T-helper 17 cell (primary cell): ENCODE measurements at regions not wholly inside any gene's neighbourhood (a gene's known extent, or its start where the extent isn't known, plus 50 kb on each side); places are given as distances from the start of the nearest gene placed in this dataset.

Source experiments
- ATAC-seq: fragments of 150-1000 bp; cut with Tn5 transposase; 2 replicates; pipeline ENCODE4 v1.10.0; 2021; ENCODE audit warnings: mild to moderate bottlenecking, moderate library complexity
- DNase-seq, 3 donors: peaks; one replicate each; pipeline versions ENCODE4 v3.0.0 to v3.0.0-alpha.2; 2020 to 2021
- H3K9me3 ChIP-seq: one replicate; pipeline ENCODE4 v1.7.0; 2013; ENCODE audit warnings: low read length, mild to moderate bottlenecking; ENCODE audit not compliant: control insufficient read depth, poor library complexity, severe bottlenecking
- H3K27ac Mint-ChIP-seq: one replicate; pipeline ENCODE4 v1.8.0; 2022; ENCODE audit warnings: mild to moderate bottlenecking, moderate library complexity, mixed read lengths
- H3K27me3 Mint-ChIP-seq: one replicate; pipeline ENCODE4 v1.8.0; 2022; ENCODE audit warnings: mixed read lengths
- H3K36me3 Mint-ChIP-seq: one replicate; pipeline ENCODE4 v1.8.0; 2022; ENCODE audit warnings: low read depth, mixed read lengths
- H3K4me1 Mint-ChIP-seq: one replicate; pipeline ENCODE4 v1.8.0; 2022; ENCODE audit warnings: mild to moderate bottlenecking, mixed read lengths
- H3K4me3 Mint-ChIP-seq: one replicate; pipeline ENCODE4 v1.8.0; 2022; ENCODE audit warnings: mild to moderate bottlenecking, moderate library complexity, mixed read lengths

DNA sequence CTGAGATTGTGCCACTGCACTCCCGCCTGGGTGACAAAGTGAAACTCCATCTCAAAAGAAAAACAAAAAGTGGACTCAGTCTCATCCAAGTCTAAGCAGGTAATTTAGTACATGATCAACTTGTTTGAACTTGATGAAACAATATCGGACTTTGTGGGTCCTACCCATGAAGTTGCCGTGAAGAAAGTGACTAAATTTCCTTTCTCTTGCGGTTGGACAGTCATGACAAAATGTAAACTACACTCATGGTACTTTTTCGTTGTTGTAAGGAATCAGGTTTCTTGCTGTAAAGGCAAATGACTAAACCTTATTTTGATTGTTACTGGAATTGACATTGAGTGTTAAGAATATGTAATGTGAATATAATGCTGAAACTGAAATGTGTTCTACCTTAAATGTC lies 164.5 kb upstream of the PLET1 start:
- Mint-ChIP-seq H3K27me3 (peaks cover 9% of the 10 kb centered on the region), H3K36me3 (no peaks in the 10 kb centered on the region), H3K4me3 (no peak overlapping the region), H3K27ac (no peak overlapping the region), H3K4me1 (no peaks in the 10 kb centered on the region)
- no peak for DNase-seq
- no peak for ATAC-seq
- no peaks in the 10 kb centered on the region for H3K9me3 ChIP-seq

DNA sequence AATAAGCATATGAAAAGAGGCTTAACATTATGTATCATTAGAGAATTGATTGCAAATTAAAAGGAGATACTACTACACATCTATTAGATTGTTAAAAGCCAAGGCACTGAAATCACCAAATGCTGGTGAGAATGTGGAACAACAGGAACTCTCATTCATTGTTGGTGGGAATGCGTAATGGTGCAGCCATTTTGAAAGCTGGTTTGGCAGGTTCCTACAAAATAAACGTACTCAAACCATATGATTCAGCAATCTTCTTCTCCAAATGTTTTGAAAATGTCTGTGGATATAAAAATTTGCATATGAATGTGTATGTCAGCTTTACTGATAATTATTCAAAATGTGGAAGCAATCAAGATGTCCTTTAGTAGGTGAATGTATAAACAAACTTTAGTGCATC lies 176.4 kb upstream of the PLET1 start:
- no peak for DNase-seq
- no peaks in the 10 kb centered on the region for H3K36me3 Mint-ChIP-seq
- no peaks in the 10 kb centered on the region for H3K9me3 ChIP-seq
- no peak for ATAC-seq
- H3K27ac Mint-ChIP-seq = no peak overlapping the region
- H3K4me3 Mint-ChIP-seq = no peak overlapping the region
- H3K4me1 Mint-ChIP-seq = no peaks in the 10 kb centered on the region
- H3K27me3 Mint-ChIP-seq = no peaks in the 10 kb centered on the region

DNA sequence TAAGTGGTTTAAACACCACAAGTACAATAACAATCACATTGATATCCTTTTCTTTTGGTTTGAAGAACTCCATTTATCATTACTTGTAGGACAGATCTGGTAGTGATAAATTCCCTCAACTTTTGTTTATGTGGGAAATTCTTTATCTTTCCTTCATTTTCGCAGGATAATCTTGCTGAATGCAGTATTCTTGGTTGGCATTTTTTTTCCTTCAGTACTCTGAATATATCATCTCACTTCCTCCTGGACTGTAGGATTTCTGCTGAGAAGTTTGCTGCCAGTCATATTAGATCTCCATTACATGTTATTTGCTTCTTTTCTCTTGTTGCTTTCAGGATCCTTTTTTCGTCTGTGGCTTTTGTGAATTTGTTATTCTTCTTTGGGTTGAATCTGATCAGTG lies 179.0 kb upstream of the PLET1 start:
- H3K27me3 Mint-ChIP-seq = no peaks in the 10 kb centered on the region
- H3K36me3 Mint-ChIP-seq = no peaks in the 10 kb centered on the region
- H3K4me1 Mint-ChIP-seq = no peaks in the 10 kb centered on the region
- DNase-seq (no peak), ATAC-seq (no peak)
- peaks cover 3% of the 10 kb centered on the region for H3K9me3 ChIP-seq
- H3K4me3 Mint-ChIP-seq = no peak overlapping the region
- no peak overlapping the region for H3K27ac Mint-ChIP-seq

DNA sequence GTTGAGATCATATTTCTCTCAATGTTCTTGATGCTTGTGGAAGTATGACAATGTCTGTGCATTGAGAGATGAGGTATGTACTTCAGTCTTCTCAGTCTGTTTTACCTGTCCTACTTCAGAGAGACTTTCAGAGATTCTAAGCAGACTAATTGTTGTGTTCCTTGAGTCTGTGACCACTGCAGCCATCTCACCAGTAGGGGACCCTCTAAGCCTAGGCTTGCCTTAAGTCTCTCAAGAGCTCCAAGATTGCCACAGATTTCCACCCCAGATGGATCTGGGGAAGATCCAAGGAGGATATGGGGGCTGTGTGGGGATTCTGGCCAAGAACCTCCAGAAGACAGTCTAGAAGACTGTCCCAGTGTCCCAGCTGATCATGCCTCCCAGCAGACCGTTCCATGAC lies 179.9 kb upstream of the PLET1 start:
- H3K36me3 Mint-ChIP-seq = no peaks in the 10 kb centered on the region
- ATAC-seq (no peak), DNase-seq (no peak)
- H3K27me3 Mint-ChIP-seq = no peaks in the 10 kb centered on the region
- no peak overlapping the region for H3K27ac Mint-ChIP-seq
- peaks cover 3% of the 10 kb centered on the region for H3K9me3 ChIP-seq
- H3K4me1 Mint-ChIP-seq = no peaks in the 10 kb centered on the region
- H3K4me3 Mint-ChIP-seq = no peak overlapping the region

DNA sequence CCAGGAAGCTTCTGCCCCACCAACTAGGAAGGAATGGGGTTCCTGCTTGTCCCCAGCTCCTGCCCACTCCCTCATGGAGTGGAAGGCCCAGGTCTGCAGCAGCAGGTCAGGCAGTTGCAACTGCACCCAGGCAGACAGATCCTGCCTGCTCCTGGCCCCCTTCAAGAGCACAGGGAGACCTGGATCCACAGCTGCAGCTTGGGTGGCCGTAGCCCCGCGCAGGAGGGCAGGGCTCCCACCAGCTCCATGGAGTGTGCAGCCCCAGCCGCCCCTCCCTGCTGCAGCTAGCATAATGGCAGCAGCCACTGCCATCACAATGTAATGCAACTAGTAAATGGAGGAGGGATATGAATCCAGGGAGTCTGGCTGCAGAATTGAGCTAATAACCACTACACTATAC lies 187.5 kb upstream of the PLET1 start:
- H3K4me1 Mint-ChIP-seq = no peaks in the 10 kb centered on the region
- peaks cover 2% of the 10 kb centered on the region for H3K36me3 Mint-ChIP-seq
- peaks cover 10% of the 10 kb centered on the region for H3K27me3 Mint-ChIP-seq
- DNase-seq = no peak
- H3K27ac Mint-ChIP-seq = no peak overlapping the region
- no peak for ATAC-seq
- peaks cover 3% of the 10 kb centered on the region for H3K9me3 ChIP-seq
- H3K4me3 Mint-ChIP-seq = no peak overlapping the region

DNA sequence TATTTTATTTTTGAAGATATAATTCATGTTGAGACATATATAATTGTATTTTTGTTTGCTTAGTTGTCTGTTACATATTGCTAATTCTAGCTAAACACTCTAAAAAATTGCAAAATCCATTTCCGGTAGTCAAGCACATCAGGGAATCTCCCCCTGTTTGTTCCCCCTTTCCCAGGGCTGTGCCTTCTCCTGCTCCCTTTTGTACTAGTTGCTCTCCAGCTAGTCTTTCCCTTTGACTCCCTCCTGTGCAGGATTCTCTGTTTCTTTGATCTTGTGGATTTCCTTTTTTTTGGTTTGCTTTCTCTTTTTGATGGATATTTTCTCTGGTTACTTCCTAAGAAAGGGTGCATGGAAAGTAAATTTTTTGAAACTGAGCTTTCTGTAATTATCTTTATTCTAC lies 188.1 kb upstream of the PLET1 start:
- Mint-ChIP-seq H3K4me1 (no peaks in the 10 kb centered on the region), H3K27ac (no peak overlapping the region), H3K4me3 (no peak overlapping the region), H3K36me3 (peaks cover 2% of the 10 kb centered on the region), H3K27me3 (peaks cover 10% of the 10 kb centered on the region)
- ATAC-seq = no peak
- peaks cover 3% of the 10 kb centered on the region for H3K9me3 ChIP-seq
- no peak for DNase-seq

DNA sequence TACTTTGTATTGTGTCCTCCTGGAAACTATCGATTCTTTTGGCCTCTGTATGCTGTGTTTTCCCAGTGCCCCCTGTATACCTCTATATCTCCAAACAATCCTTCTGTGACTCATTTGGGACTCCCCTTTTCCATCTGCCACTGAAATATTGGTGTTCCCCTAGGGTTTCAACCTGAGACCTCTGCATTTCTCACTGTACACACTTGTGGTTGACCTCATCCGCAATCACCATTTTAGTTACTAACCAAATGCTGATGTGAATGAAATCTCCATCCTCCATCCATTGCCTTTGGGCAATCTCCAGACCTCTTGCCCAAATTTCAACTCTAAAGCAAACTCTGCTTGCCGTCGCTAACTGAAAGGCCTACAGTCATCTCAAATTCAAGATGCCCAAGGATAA lies 190.6 kb upstream of the PLET1 start:
- peaks cover 6% of the 10 kb centered on the region for H3K4me1 Mint-ChIP-seq
- ATAC-seq (no peak), DNase-seq (no peak)
- peaks cover 10% of the 10 kb centered on the region for H3K27me3 Mint-ChIP-seq
- no peak overlapping the region for H3K4me3 Mint-ChIP-seq
- no peak overlapping the region for H3K27ac Mint-ChIP-seq
- H3K36me3 Mint-ChIP-seq = peaks cover 2% of the 10 kb centered on the region
- no peaks in the 10 kb centered on the region for H3K9me3 ChIP-seq

DNA sequence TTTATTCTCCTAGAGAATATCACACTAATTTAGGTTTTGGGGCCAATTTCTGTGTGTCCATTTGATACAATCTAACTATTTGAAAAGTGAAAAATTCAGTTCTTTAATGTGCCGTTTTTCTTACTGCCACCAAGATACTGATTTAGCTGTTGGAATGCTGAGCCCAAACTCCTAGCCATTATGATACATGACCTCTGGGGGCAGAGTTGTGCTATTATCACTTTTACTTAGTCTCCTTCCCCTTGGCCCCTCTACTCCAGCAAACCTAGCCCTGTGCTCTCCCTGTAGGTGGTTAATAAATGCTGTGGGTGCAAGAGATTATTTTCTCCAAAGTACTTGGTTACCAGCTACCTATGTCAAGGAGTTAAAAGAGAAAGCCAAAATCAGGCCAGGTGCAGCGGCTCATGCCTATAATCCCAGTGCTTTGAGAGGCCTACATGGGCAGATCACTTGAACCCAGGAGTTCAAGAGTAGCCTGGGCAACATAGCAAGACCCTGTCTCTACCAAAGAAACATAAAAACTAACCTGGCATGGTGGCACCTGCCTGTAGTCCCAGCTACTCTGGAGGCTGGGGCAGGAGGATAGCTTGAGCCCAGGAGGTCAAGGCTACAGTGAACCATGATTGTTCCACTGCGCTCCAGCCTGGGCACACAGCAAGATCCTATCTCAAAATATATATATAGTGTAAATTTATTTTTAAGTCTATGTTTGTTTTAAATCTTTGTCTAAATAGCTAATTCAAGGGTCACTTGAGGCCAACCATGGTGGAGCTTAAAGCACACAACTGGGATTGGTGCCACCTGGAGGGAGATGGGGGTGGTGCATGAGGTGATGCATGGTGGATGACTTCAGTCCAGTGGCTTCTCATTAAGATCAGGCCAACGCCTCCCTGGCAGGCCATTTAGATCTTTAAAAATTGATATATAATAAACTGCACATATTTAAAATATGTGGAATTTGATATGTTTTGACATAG lies 193.2 kb upstream of the PLET1 start:
- H3K36me3 Mint-ChIP-seq = peaks cover 2% of the 10 kb centered on the region
- H3K4me3 Mint-ChIP-seq = no peak overlapping the region
- H3K27ac Mint-ChIP-seq = no peak overlapping the region
- H3K4me1 Mint-ChIP-seq = peaks cover 6% of the 10 kb centered on the region
- ATAC-seq (peak; percentile 72), DNase-seq (peak in 2 of 3 donors; percentile 18 to 22)
- H3K9me3 ChIP-seq = no peaks in the 10 kb centered on the region
- H3K27me3 Mint-ChIP-seq = peaks cover 10% of the 10 kb centered on the region

DNA sequence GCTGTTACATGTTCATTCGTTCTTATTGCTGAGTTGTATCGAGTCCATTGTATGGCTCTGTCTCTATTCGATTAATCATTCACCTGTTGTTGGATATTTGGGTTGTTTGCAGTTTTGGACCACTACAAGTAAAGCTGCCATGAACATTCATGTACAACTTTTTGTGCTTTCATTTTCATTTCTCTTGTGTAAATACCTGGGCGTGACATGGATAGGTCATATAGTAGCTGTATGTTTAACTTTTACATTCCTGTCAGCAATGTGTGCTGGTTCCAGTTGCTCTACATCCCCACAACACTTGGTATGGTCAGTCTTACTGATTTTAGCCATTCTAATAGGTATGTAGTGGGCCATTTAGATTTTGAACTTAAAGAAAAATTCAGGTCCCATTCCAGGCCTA lies 194.2 kb upstream of the PLET1 start:
- DNase-seq = no peak
- ATAC-seq = no peak
- H3K36me3 Mint-ChIP-seq = no peaks in the 10 kb centered on the region
- H3K27me3 Mint-ChIP-seq = peaks cover 8% of the 10 kb centered on the region
- H3K27ac Mint-ChIP-seq = no peak overlapping the region
- H3K4me1 Mint-ChIP-seq = peaks cover 10% of the 10 kb centered on the region
- H3K9me3 ChIP-seq = no peaks in the 10 kb centered on the region
- no peak overlapping the region for H3K4me3 Mint-ChIP-seq

DNA sequence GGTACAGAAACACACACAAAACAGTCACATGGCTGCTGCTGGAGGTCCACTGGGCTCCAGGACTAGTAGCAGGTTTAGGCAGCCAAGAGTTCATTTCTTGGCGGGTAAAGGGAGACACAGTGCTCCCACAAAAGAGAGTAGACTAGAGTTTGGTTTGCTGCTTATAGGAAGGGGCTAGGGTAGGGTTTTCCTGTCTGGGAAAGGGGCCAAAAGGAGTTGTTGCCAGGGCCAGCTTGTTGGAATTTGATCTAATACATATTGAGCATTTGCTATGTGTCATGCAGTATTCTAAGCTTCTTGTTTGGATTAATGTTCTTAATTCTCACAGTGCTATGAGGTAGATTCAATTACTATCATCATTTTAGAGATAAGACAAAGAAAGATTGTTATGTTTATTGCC lies 195.1 kb upstream of the PLET1 start:
- H3K27me3 Mint-ChIP-seq = peaks cover 6% of the 10 kb centered on the region
- no peak for DNase-seq
- H3K9me3 ChIP-seq = no peaks in the 10 kb centered on the region
- H3K36me3 Mint-ChIP-seq = no peaks in the 10 kb centered on the region
- peaks cover 10% of the 10 kb centered on the region for H3K4me1 Mint-ChIP-seq
- no peak overlapping the region for H3K4me3 Mint-ChIP-seq
- H3K27ac Mint-ChIP-seq = no peak overlapping the region
- ATAC-seq = no peak

DNA sequence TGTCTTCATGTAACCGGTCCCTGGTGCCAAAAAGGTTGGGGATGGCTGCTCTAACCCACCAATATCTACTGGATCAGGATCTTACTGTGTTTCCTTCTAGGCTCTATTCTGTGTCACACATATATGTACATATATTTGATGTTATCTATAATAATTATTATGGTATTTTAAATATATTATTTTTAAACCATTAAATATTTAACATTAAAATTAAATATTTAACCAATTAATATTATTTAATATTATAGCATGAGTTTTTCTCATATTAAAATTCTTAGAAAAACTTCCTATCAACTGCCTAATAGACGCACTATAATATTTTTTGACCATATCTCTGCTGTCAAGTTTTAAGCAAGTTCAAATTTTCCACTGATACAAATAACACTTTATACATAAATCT lies 196.9 kb upstream of the PLET1 start:
- H3K4me1 Mint-ChIP-seq = peaks cover 10% of the 10 kb centered on the region
- H3K36me3 Mint-ChIP-seq = no peaks in the 10 kb centered on the region
- H3K9me3 ChIP-seq = no peaks in the 10 kb centered on the region
- ATAC-seq (no peak), DNase-seq (no peak)
- H3K27ac Mint-ChIP-seq = no peak overlapping the region
- H3K27me3 Mint-ChIP-seq = no peaks in the 10 kb centered on the region
- no peak overlapping the region for H3K4me3 Mint-ChIP-seq

DNA sequence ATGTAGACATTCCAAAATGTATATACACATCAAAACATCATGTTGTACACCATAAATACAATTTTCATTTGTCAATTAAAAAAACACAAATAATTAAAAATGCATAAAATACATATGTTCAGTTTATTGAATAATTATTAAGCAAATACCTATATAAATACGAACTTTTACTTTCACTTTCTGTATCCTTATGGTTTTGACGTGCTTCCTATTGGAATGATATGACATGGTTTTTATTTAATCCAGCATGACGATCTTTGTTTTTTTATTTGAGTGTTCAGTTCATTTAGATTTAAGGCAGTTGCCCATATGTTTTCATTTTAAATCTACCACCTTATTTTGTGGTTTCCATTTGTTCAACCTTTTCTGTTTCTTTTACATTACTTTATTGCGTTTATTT lies 198.3 kb upstream of the PLET1 start:
- no peaks in the 10 kb centered on the region for H3K27me3 Mint-ChIP-seq
- H3K4me3 Mint-ChIP-seq = peak overlapping the region; percentile 78
- no peaks in the 10 kb centered on the region for H3K36me3 Mint-ChIP-seq
- no peaks in the 10 kb centered on the region for H3K9me3 ChIP-seq
- ATAC-seq (no peak), DNase-seq (no peak)
- no peak overlapping the region for H3K27ac Mint-ChIP-seq
- peaks cover 10% of the 10 kb centered on the region for H3K4me1 Mint-ChIP-seq

DNA sequence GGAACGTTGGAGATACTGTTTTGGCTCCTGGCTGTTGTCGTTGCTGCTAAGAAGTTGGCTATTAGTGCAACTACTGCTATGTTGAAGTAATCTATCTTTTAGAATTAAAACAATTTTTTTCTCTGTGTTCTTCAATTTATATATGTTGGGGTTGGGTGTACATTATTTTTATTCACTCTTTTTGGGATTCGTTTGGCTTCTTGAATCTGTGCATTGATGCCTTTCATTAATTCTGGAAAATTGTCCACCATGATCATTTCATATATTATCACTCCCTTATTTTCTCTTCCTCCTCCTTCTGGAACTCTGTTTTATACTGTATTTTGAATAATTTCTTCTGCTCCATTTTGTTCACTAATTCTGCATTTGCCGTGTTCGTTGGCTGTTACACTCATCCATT lies 199.5 kb upstream of the PLET1 start:
- no peak for DNase-seq
- peaks cover 3% of the 10 kb centered on the region for H3K27me3 Mint-ChIP-seq
- ATAC-seq = no peak
- H3K4me1 Mint-ChIP-seq = peaks cover 4% of the 10 kb centered on the region
- H3K9me3 ChIP-seq = no peaks in the 10 kb centered on the region
- H3K27ac Mint-ChIP-seq = no peak overlapping the region
- peak overlapping the region; percentile 25 for H3K4me3 Mint-ChIP-seq
- H3K36me3 Mint-ChIP-seq = no peaks in the 10 kb centered on the region

DNA sequence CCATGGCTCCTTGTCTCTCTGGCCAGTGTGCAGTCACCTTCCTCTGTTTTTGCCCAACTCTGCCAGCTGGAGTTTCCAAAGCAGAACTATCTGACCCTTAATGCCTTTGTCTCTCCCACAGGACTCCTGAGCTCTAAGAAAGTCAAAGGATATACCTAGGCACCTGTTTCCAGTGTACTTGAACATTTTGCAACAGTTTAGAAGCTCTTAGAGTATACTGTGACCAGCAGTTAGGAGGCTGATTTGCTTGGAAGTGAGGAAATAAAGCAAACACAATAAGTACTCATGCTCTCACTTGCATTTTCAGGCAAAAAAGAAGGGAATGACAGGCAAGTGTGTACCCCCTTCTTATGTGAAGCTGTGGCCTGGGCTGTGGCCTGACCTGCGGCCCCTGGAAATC lies 204.3 kb upstream of the PLET1 start:
- no peaks in the 10 kb centered on the region for H3K9me3 ChIP-seq
- DNase-seq (no peak), ATAC-seq (no peak)
- Mint-ChIP-seq H3K4me3 (no peak overlapping the region), H3K27me3 (peaks cover 29% of the 10 kb centered on the region), H3K27ac (no peak overlapping the region), H3K4me1 (no peaks in the 10 kb centered on the region), H3K36me3 (no peaks in the 10 kb centered on the region)
